ENCODE measurements at regions not wholly inside any gene's neighbourhood (a gene's known extent, or its start where the extent isn't known, plus 50 kb on each side); places are given as distances from the start of the nearest gene placed in this dataset.
"Not testable (repeated sequence)": the region's sequence is repeated elsewhere in the genome, so short reads cannot be mapped to it uniquely, and the experiment has no call there.

DNA sequence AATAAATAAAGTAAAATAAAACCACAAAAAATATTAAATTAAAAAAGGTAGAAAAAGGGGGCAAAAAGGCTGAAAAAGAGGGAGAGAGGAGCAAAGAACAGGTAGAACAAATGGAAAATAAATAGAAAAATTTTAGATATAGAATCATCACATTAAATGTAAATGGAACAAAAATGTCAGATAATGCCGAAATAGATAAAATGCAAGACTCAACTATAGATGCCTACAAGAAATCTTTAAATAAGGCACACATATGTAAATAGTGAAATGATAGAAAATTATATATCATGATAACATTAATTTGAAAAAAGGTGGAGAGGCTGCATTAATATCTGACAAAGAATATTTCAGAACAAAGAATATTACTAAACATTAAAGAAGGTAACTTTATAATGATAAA is 477.1 kb upstream of the SPRY2 start:
- 90 to 96% (median 94%) methylated on average over 1 of the region's 1 CpG for WGBS, 3 donors
- DNase-seq = no peak
- no peak for FAIRE-seq
- no peaks in the 10 kb centered on the region for H3K9me3 ChIP-seq (ENCODE audit: control insufficient read depth in 2 of 2, insufficient read depth in 1 of 2, low read depth in 1 of 2, low read length in 1 of 2)
- H3K4me3 ChIP-seq (ENCODE audit: low read depth in 1 of 3, low read length in 3 of 3) = no peak overlapping the region
- H3K27ac ChIP-seq (ENCODE audit: low read depth in 1 of 3, low read length in 2 of 3) = no peak overlapping the region
- no peaks in the 10 kb centered on the region for H3K27me3 ChIP-seq (ENCODE audit: control insufficient read depth in 3 of 3, insufficient read depth in 3 of 3, low read length in 3 of 3)
- H3K4me1 ChIP-seq (ENCODE audit: control insufficient read depth in 3 of 3, insufficient read depth in 2 of 3, low read depth in 1 of 3, low read length in 2 of 3) = no peaks in the 10 kb centered on the region
- H3K36me3 ChIP-seq (ENCODE audit: control insufficient read depth in 3 of 3, insufficient read depth in 2 of 3, low read depth in 1 of 3, low read length in 3 of 3) = no peaks in the 10 kb centered on the region

DNA sequence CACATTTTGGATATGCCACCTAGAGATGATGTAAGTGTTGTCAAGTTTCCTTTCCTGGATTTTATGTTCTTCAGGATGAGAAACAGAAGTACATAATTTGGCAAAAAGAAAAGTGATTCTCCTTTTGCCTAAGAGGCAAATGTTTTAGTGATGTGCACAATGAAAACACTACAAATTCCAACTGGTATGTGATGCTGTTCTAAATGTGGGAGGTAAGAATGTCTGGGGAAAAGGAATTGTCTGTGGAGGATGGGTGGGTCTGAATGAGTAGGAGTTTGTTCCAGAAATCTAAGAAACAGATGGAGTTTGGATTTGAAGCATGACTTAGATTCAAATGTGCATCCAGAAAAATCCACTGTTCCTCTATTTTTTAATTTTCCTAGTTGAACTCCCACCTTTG is 473.6 kb upstream of the SPRY2 start:
- H3K9me3 ChIP-seq (ENCODE audit: control insufficient read depth in 2 of 2, insufficient read depth in 1 of 2, low read depth in 1 of 2, low read length in 1 of 2) = no peaks in the 10 kb centered on the region
- no peak for FAIRE-seq

DNA sequence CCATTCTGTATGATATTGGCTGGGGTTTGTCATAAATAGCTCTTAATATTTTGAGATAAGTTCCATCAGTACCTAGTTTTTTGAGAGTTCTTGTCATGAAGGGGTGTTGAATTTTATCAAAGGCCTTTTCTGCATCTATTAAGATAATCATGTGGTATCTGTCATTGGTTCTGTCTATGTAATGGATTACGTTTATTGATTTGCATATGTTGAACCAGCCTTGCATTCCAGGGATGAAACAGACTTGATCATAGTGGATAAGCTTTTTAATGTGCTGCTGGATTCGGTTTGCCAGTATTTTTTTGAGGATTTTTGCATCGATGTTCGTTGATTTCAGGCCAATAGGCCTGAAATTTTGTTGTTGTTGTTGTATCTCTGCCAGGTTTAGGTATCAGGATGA is 469.4 kb upstream of the SPRY2 start:
- not testable (repeated sequence) for FAIRE-seq; H3K27ac ChIP-seq (ENCODE audit: low read depth in 1 of 3, low read length in 2 of 3); H3K27me3 ChIP-seq (ENCODE audit: control insufficient read depth in 3 of 3, insufficient read depth in 3 of 3, low read length in 3 of 3); H3K9me3 ChIP-seq (ENCODE audit: control insufficient read depth in 2 of 2, insufficient read depth in 1 of 2, low read depth in 1 of 2, low read length in 1 of 2); H3K4me1 ChIP-seq (ENCODE audit: control insufficient read depth in 3 of 3, insufficient read depth in 2 of 3, low read depth in 1 of 3, low read length in 2 of 3); DNase-seq; H3K36me3 ChIP-seq (ENCODE audit: control insufficient read depth in 3 of 3, insufficient read depth in 2 of 3, low read depth in 1 of 3, low read length in 3 of 3); H3K4me3 ChIP-seq (ENCODE audit: low read depth in 1 of 3, low read length in 3 of 3)
- WGBS, 3 donors = 80 to 88% (median 88%) methylated on average over 4 of the region's 4 CpGs

More for the DNA sequence above, 473.6 kb upstream of the SPRY2 start:
- Histone ChIP-seq H3K4me1 (ENCODE audit: control insufficient read depth in 3 of 3, insufficient read depth in 2 of 3, low read depth in 1 of 3, low read length in 2 of 3) (no peaks in the 10 kb centered on the region), H3K36me3 (ENCODE audit: control insufficient read depth in 3 of 3, insufficient read depth in 2 of 3, low read depth in 1 of 3, low read length in 3 of 3) (no peaks in the 10 kb centered on the region), H3K27ac (ENCODE audit: low read depth in 1 of 3, low read length in 2 of 3) (no peak overlapping the region), H3K27me3 (ENCODE audit: control insufficient read depth in 3 of 3, insufficient read depth in 3 of 3, low read length in 3 of 3) (no peaks in the 10 kb centered on the region), H3K4me3 (ENCODE audit: low read depth in 1 of 3, low read length in 3 of 3) (no peak overlapping the region)
- DNase-seq = no peak

DNA sequence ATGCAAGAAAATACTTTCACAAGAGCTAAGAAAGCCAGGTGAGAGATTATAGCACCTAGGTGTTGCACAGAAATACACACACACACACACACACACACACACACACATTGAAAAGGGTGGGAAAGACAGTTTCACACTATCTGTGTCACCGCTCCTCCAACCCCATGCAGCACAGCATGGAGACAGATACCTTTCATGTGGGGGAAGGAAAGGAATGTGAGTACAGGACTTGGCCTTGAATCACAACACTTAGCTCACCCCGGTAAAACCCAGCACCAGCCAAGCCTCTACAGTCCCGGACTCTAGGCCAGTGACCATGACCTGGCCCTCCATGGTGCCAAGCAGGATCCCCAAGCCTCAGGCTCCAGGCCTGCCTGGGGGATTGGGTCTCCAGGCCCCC is 462.0 kb upstream of the SPRY2 start:
- no peaks in the 10 kb centered on the region for H3K4me1 ChIP-seq (ENCODE audit: control insufficient read depth in 3 of 3, insufficient read depth in 2 of 3, low read depth in 1 of 3, low read length in 2 of 3)
- no peaks in the 10 kb centered on the region for H3K36me3 ChIP-seq (ENCODE audit: control insufficient read depth in 3 of 3, insufficient read depth in 2 of 3, low read depth in 1 of 3, low read length in 3 of 3)
- H3K4me3 ChIP-seq (ENCODE audit: low read depth in 1 of 3, low read length in 3 of 3) = no peak overlapping the region
- WGBS, 3 donors = 73 to 86% (median 77%) methylated on average over 3 of the region's 3 CpGs
- no peaks in the 10 kb centered on the region for H3K9me3 ChIP-seq (ENCODE audit: control insufficient read depth in 2 of 2, insufficient read depth in 1 of 2, low read depth in 1 of 2, low read length in 1 of 2)
- H3K27ac ChIP-seq (ENCODE audit: low read depth in 1 of 3, low read length in 2 of 3) = no peak overlapping the region
- DNase-seq = no peak
- no peak for FAIRE-seq
- H3K27me3 ChIP-seq (ENCODE audit: control insufficient read depth in 3 of 3, insufficient read depth in 3 of 3, low read length in 3 of 3) = no peaks in the 10 kb centered on the region

DNA sequence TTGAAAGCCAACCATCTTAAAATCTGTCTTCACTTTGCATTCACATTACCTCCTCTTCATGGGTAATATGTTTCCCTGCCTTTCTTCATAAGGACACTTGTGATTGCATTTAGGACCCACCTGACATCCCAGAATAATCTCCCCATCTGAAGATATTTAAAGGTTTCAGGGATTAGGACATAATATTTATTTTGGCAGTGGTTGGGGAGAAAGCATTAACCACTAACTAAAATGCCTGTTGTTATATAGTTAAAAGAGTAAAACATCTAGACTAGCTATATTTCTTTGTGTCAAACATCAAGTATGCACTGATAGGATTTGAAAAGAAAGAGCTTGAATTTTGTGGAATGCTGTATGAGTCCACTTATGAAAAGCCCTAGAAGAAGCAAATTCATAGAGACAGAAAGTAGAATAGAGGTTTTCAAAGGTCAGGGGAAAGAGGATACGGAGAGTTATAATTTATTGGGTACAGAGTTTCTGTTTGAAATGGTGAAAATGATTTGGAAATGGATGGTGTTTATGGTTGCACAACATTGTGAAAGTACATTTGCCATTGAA is 457.7 kb upstream of the SPRY2 start:
- FAIRE-seq (no peak), DNase-seq (no peak)
- 55 to 73% (median 61%) methylated on average over 1 of the region's 1 CpG for WGBS, 3 donors
- Histone ChIP-seq H3K27me3 (ENCODE audit: control insufficient read depth in 3 of 3, insufficient read depth in 3 of 3, low read length in 3 of 3) (no peaks in the 10 kb centered on the region), H3K4me3 (ENCODE audit: low read depth in 1 of 3, low read length in 3 of 3) (no peak overlapping the region), H3K36me3 (ENCODE audit: control insufficient read depth in 3 of 3, insufficient read depth in 2 of 3, low read depth in 1 of 3, low read length in 3 of 3) (no peaks in the 10 kb centered on the region), H3K27ac (ENCODE audit: low read depth in 1 of 3, low read length in 2 of 3) (no peak overlapping the region), H3K4me1 (ENCODE audit: control insufficient read depth in 3 of 3, insufficient read depth in 2 of 3, low read depth in 1 of 3, low read length in 2 of 3) (no peaks in the 10 kb centered on the region), H3K9me3 (ENCODE audit: control insufficient read depth in 2 of 2, insufficient read depth in 1 of 2, low read depth in 1 of 2, low read length in 1 of 2) (no peaks in the 10 kb centered on the region)

DNA sequence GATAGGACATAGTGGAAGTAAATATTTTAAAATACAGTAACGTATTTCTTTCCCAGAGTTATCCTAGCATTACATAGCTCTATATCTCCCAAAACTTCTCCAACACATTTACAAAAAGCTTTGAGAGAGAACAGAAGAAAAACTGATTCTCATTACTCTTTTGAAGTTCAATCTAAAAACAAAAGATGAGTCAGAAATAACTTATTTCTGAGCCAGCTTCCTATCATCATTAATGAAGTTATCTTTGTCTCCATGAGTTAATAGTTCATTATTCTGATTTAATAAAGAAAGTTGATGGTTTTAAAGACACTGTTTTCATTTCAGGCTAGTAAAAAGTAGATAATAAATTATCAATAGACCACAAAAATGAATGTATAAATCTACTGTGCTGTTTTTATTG is 446.7 kb upstream of the SPRY2 start:
- no peak overlapping the region for H3K4me3 ChIP-seq (ENCODE audit: low read depth in 1 of 3, low read length in 3 of 3)
- FAIRE-seq (peak; percentile 41), DNase-seq (no peak)
- no peaks in the 10 kb centered on the region for H3K27me3 ChIP-seq (ENCODE audit: control insufficient read depth in 3 of 3, insufficient read depth in 3 of 3, low read length in 3 of 3)
- H3K4me1 ChIP-seq (ENCODE audit: control insufficient read depth in 3 of 3, insufficient read depth in 2 of 3, low read depth in 1 of 3, low read length in 2 of 3) = no peaks in the 10 kb centered on the region
- H3K9me3 ChIP-seq (ENCODE audit: control insufficient read depth in 2 of 2, insufficient read depth in 1 of 2, low read depth in 1 of 2, low read length in 1 of 2) = no peaks in the 10 kb centered on the region
- H3K36me3 ChIP-seq (ENCODE audit: control insufficient read depth in 3 of 3, insufficient read depth in 2 of 3, low read depth in 1 of 3, low read length in 3 of 3) = no peaks in the 10 kb centered on the region
- WGBS, 3 donors = 74 to 80% (median 79%) methylated on average over 1 of the region's 1 CpG
- H3K27ac ChIP-seq (ENCODE audit: low read depth in 1 of 3, low read length in 2 of 3) = no peak overlapping the region

DNA sequence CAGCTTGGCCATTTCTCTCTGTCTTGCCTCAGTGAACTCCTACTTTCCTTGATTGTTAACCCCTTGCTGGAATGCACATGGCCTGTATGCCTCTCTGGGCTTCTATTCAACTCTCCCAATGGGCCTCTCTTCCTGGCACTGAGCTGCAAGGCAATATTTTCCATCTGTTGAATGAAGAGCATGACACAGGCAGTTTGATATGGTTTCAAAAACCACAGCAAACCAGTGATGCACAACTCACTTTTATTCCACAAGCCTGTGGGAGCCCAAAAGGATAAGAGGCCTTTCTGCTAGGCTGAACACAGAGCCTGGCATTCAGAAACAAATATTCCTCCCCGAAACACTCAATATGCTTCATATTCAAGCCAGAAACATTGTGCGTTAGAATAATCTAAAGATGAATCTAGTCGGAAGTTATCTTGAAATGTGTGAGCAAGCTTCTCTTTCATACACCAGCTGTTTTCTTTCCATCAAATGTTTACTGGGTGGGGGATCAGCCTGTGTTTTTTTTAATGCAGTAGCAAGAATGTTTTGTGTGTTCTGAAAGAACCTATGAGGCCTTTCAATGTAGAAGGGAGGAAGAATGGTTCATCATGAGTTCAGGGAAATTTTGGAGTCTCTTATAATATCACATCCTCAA is 443.1 kb upstream of the SPRY2 start:
- no peak for FAIRE-seq
- no peak for DNase-seq
- WGBS, 3 donors = 62 to 92% (median 89%) methylated on average over 3 of the region's 3 CpGs

DNA sequence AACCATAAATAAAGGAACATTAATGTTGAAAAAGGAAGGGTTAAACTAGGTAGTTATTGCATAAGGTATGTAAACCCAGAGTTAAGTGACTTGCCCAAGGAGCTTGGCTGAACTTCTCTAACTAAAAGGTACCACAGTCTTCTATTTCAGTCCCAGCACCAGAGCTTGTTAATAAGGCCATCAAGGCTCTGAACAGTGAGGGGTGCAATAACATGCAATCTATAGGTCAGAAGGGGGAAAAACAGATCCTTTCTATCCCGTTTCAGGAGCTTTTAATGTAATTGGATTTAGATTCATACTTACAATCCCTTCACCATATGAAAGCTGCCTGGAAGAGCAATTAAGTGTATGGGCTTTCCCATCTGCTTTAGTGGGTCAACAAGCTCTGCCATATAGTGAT is 441.5 kb upstream of the SPRY2 start:
- Histone ChIP-seq H3K27ac (ENCODE audit: low read depth in 1 of 3, low read length in 2 of 3) (no peak overlapping the region), H3K4me1 (ENCODE audit: control insufficient read depth in 3 of 3, insufficient read depth in 2 of 3, low read depth in 1 of 3, low read length in 2 of 3) (no peaks in the 10 kb centered on the region), H3K9me3 (ENCODE audit: control insufficient read depth in 2 of 2, insufficient read depth in 1 of 2, low read depth in 1 of 2, low read length in 1 of 2) (no peaks in the 10 kb centered on the region), H3K4me3 (ENCODE audit: low read depth in 1 of 3, low read length in 3 of 3) (no peak overlapping the region), H3K27me3 (ENCODE audit: control insufficient read depth in 3 of 3, insufficient read depth in 3 of 3, low read length in 3 of 3) (no peaks in the 10 kb centered on the region), H3K36me3 (ENCODE audit: control insufficient read depth in 3 of 3, insufficient read depth in 2 of 3, low read depth in 1 of 3, low read length in 3 of 3) (no peaks in the 10 kb centered on the region)
- FAIRE-seq = no peak
- 48 to 77% (median 55%) methylated on average over 1 of the region's 1 CpG for WGBS, 3 donors
- no peak for DNase-seq

More for the DNA sequence above, 443.1 kb upstream of the SPRY2 start:
- Histone ChIP-seq H3K27me3 (ENCODE audit: control insufficient read depth in 3 of 3, insufficient read depth in 3 of 3, low read length in 3 of 3) (no peaks in the 10 kb centered on the region), H3K4me1 (ENCODE audit: control insufficient read depth in 3 of 3, insufficient read depth in 2 of 3, low read depth in 1 of 3, low read length in 2 of 3) (no peaks in the 10 kb centered on the region), H3K36me3 (ENCODE audit: control insufficient read depth in 3 of 3, insufficient read depth in 2 of 3, low read depth in 1 of 3, low read length in 3 of 3) (no peaks in the 10 kb centered on the region), H3K4me3 (ENCODE audit: low read depth in 1 of 3, low read length in 3 of 3) (no peak overlapping the region), H3K9me3 (ENCODE audit: control insufficient read depth in 2 of 2, insufficient read depth in 1 of 2, low read depth in 1 of 2, low read length in 1 of 2) (no peaks in the 10 kb centered on the region), H3K27ac (ENCODE audit: low read depth in 1 of 3, low read length in 2 of 3) (no peak overlapping the region)

DNA sequence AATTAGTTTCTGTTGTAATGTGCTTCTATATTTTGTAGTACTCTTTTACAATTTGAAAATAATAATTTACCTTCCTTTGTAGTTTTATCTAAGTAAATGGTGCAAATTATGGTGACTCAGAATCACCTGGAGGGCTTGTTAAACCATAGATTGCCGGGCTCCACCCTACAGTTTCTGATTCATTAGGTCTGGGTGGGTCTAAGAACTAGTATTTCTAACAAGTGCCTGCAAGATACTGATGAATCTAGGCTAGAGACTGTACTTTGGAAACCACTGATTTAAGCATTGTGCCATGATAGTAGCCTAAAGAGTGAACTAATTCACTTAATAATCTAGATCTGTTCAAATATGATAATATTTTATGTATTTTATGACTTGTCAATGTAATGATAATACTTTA is 437.4 kb upstream of the SPRY2 start:
- no peaks in the 10 kb centered on the region for H3K27me3 ChIP-seq (ENCODE audit: control insufficient read depth in 3 of 3, insufficient read depth in 3 of 3, low read length in 3 of 3)
- H3K36me3 ChIP-seq (ENCODE audit: control insufficient read depth in 3 of 3, insufficient read depth in 2 of 3, low read depth in 1 of 3, low read length in 3 of 3) = no peaks in the 10 kb centered on the region
- peak in 1 of 2 donors; percentile 42 for DNase-seq
- 0 to 45% (median 39%) methylated on average over 1 of the region's 1 CpG for WGBS, 3 donors
- no peak overlapping the region for H3K27ac ChIP-seq (ENCODE audit: low read depth in 1 of 3, low read length in 2 of 3)
- FAIRE-seq = no peak
- H3K4me1 ChIP-seq (ENCODE audit: control insufficient read depth in 3 of 3, insufficient read depth in 2 of 3, low read depth in 1 of 3, low read length in 2 of 3) = no peaks in the 10 kb centered on the region
- no peak overlapping the region for H3K4me3 ChIP-seq (ENCODE audit: low read depth in 1 of 3, low read length in 3 of 3)
- no peaks in the 10 kb centered on the region for H3K9me3 ChIP-seq (ENCODE audit: control insufficient read depth in 2 of 2, insufficient read depth in 1 of 2, low read depth in 1 of 2, low read length in 1 of 2)

All from small intestine (tissue), 7 donors.